ENCODE measurements at regions not wholly inside any gene's neighbourhood (a gene's known extent, or its start where the extent isn't known, plus 50 kb on each side); places are given as distances from the start of the nearest gene placed in this dataset.

GRCh38 chr14:43052897-43053296, 1446.2 kb downstream of the LRFN5 start:
- ChIA-PET POLR2A (no interaction called here), CTCF (no interaction called here)
- Histone ChIP-seq H3K4me3 (ENCODE audit: low read depth, low read length) (no peak overlapping the region), H3K9me3 (ENCODE audit: control insufficient read depth, insufficient read depth, low read length) (no peaks in the 10 kb centered on the region), H3K27me3 (ENCODE audit: control insufficient read depth, insufficient read depth, low read length) (no peaks in the 10 kb centered on the region), H3K27ac (ENCODE audit: low read depth, low read length) (no peak overlapping the region)
- no peak for TF ChIP-seq CTCF (IDR thresholded peaks at IDR 0.05; ENCODE audit: low read depth, low read length)
- DNase-seq (ENCODE audit: low read depth, low spot score) = no peak

- ChIA-PET CTCF (no interaction called here), POLR2A (no interaction called here)
- DNase-seq (ENCODE audit: low read depth, low spot score) = no peak
- no peak overlapping the region for H3K27ac ChIP-seq (ENCODE audit: low read depth, low read length)
- no peaks in the 10 kb centered on the region for H3K27me3 ChIP-seq (ENCODE audit: control insufficient read depth, insufficient read depth, low read length)
- no peaks in the 10 kb centered on the region for H3K9me3 ChIP-seq (ENCODE audit: control insufficient read depth, insufficient read depth, low read length)
- no peak overlapping the region for H3K4me3 ChIP-seq (ENCODE audit: low read depth, low read length)
- TF ChIP-seq CTCF (IDR thresholded peaks at IDR 0.05; ENCODE audit: low read depth, low read length) = no peak
Measured at GRCh38 chr14:43043850-43044249, 1437.2 kb downstream of the LRFN5 start.

GRCh38 chr14:43042408-43042807, 1435.7 kb downstream of the LRFN5 start:
- DNase-seq (ENCODE audit: low read depth, low spot score) = no peak
- Histone ChIP-seq H3K4me3 (ENCODE audit: low read depth, low read length) (no peak overlapping the region), H3K27ac (ENCODE audit: low read depth, low read length) (no peak overlapping the region), H3K27me3 (ENCODE audit: control insufficient read depth, insufficient read depth, low read length) (no peaks in the 10 kb centered on the region), H3K9me3 (ENCODE audit: control insufficient read depth, insufficient read depth, low read length) (no peaks in the 10 kb centered on the region)
- no peak for TF ChIP-seq CTCF (IDR thresholded peaks at IDR 0.05; ENCODE audit: low read depth, low read length)
- POLR2A ChIA-PET = no interaction called here
- CTCF ChIA-PET = no interaction called here

GRCh38 chr14:43041976-43042375, 1435.3 kb downstream of the LRFN5 start:
- no peak for DNase-seq (ENCODE audit: low read depth, low spot score)
- no peak for TF ChIP-seq CTCF (IDR thresholded peaks at IDR 0.05; ENCODE audit: low read depth, low read length)
- no peak overlapping the region for H3K4me3 ChIP-seq (ENCODE audit: low read depth, low read length)
- H3K9me3 ChIP-seq (ENCODE audit: control insufficient read depth, insufficient read depth, low read length) = no peaks in the 10 kb centered on the region
- H3K27ac ChIP-seq (ENCODE audit: low read depth, low read length) = no peak overlapping the region
- no peaks in the 10 kb centered on the region for H3K27me3 ChIP-seq (ENCODE audit: control insufficient read depth, insufficient read depth, low read length)
- CTCF ChIA-PET = no interaction called here
- POLR2A ChIA-PET = no interaction called here

- Histone ChIP-seq H3K9me3 (ENCODE audit: control insufficient read depth, insufficient read depth, low read length) (no peaks in the 10 kb centered on the region), H3K27me3 (ENCODE audit: control insufficient read depth, insufficient read depth, low read length) (no peaks in the 10 kb centered on the region), H3K4me3 (ENCODE audit: low read depth, low read length) (no peak overlapping the region), H3K27ac (ENCODE audit: low read depth, low read length) (no peak overlapping the region)
- TF ChIP-seq CTCF (IDR thresholded peaks at IDR 0.05; ENCODE audit: low read depth, low read length) = no peak
- CTCF ChIA-PET = no interaction called here
- POLR2A ChIA-PET = no interaction called here
- no peak for DNase-seq (ENCODE audit: low read depth, low spot score)
Measured at GRCh38 chr14:43041207-43041606, 1434.5 kb downstream of the LRFN5 start.

Measured in AG04450 (cell line).